GM13977 (cell line): ENCODE measurements at regions not wholly inside any gene's neighbourhood (a gene's known extent, or its start where the extent isn't known, plus 50 kb on each side); places are given as distances from the start of the nearest gene placed in this dataset.

Source experiments
- DNase-seq: peaks from one replicate; pipeline ENCODE4 v3.0.0; 2012; ENCODE audit warnings: low spot score
- in situ Hi-C: fragments of 300-500 bp; cut with MboI; formaldehyde crosslinking; loops from one replicate; pipeline ENCODE4 v1.12.0; 2022; ENCODE audit warnings: low sequenced_read_pairs, low pct_unique_long_range_greater_than_20kb, mixed read lengths, inconsistent platforms; ENCODE audit not compliant: unreplicated experiment
- TF ChIP-seq, protein P1 (sequence below): IDR thresholded peaks from 2 replicates; pipeline ENCODE4 v1.5.1; 2012; ENCODE audit warnings: mild to moderate bottlenecking, control low read depth; ENCODE audit not compliant: insufficient read depth; ENCODE audit errors: extremely low read depth, missing control alignments

DNA sequence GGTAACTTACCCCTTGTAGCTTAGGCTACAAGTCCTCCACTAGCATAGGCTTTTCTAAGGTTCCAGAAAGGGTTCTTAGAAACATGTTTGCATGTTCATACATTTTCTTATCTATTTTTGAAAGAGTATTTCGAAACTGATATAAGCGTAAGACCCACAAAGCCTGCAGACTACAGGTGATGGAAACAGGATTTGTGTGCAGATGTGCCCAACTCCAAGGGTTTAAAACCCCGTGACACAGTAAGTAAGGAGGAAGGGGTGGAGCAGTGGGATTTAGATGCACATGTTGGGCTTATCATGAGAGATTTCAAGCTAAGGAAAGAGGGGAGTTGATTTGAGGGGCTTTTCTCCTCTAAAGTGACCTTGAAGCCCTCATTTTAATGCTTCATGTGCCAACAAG lies 164.7 kb downstream of the LTN1 start:
- TF ChIP-seq, protein P1, sequence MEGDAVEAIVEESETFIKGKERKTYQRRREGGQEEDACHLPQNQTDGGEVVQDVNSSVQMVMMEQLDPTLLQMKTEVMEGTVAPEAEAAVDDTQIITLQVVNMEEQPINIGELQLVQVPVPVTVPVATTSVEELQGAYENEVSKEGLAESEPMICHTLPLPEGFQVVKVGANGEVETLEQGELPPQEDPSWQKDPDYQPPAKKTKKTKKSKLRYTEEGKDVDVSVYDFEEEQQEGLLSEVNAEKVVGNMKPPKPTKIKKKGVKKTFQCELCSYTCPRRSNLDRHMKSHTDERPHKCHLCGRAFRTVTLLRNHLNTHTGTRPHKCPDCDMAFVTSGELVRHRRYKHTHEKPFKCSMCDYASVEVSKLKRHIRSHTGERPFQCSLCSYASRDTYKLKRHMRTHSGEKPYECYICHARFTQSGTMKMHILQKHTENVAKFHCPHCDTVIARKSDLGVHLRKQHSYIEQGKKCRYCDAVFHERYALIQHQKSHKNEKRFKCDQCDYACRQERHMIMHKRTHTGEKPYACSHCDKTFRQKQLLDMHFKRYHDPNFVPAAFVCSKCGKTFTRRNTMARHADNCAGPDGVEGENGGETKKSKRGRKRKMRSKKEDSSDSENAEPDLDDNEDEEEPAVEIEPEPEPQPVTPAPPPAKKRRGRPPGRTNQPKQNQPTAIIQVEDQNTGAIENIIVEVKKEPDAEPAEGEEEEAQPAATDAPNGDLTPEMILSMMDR: no peak
- DNase-seq: no peak
- in situ Hi-C loops: no loop called here

DNA sequence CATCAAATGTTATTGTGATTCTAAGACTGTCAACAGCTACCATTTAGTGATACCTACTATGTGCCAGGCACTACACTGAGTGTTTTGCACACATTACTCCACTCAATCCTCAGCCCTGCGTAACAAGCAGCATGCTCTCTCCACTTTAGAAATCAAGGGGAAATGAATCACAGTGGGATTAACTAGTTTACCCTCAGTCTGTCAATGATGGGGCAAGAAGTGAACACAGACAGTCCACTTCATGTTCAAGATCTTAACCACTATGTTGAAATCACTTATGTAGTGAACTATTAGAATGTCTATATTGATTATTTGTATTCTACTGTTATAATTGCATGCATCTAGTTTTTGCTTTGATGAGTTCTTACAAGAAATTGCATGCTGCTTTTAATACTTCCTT lies 165.3 kb downstream of the LTN1 start:
- TF ChIP-seq, protein P1: no peak
- DNase-seq: no peak
- in situ Hi-C loops: no loop called here

DNA sequence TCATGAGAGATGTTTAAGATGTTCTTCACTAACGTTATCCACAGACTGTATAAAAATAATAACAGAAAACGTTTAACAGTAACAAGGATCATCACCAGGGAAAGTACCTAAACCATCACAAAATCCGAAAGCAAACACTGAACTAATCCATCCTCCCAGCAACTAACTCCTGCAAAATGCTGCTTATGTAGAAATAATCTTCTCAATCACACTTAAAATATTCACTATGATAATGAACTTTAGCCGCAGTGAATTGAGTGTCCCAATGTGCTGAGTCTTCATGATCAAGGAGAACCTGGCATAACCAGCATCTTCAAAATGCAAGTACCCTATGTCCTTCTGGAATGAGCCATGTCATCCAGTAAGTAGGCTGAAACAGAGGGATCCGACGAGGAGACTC lies 166.1 kb downstream of the LTN1 start:
- DNase-seq: no peak
- in situ Hi-C loops: no loop called here

DNA sequence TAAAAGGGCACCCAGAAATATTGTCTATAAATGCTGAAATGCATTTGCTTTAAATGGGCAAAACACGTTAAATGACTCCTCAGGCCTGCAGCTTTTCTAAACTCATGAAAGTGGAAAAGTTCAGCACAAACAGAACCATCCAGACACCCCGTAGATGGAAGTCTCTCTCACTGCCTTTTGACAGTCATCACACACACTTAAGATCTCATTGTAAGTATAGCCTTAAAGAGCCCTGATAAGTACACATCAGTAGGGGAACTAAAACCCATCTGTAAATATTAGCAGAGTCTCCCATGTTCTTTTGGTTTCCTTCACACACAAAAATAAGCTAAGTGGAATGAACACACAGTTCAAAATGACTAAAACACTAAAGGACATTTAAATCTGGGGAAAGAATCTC lies 166.7 kb downstream of the LTN1 start:
- TF ChIP-seq, protein P1: no peak
- in situ Hi-C loops: no loop called here
- DNase-seq: no peak

More for the DNA sequence above, 166.1 kb downstream of the LTN1 start:
- TF ChIP-seq, protein P1: no peak

DNA sequence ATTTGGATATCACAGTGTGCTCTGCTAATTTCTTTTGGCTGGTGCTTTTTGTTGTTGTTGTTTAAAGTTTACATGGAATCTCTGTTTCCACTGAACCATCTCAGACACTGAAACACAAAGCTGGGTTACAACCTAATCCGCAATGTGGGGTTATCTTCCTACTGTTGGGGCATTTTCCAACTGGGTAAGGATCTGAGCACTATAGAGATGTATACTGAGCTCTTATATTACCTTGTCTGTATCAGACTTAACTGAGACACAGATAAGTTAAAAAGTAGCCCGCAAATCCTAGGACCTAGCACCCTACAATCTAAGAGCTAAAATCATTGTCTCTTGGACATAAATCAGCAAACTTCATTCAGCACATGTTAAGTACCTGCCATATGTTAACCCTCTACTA lies 169.2 kb downstream of the LTN1 start:
- in situ Hi-C loops: no loop called here
- TF ChIP-seq, protein P1: no peak
- no peak for DNase-seq

DNA sequence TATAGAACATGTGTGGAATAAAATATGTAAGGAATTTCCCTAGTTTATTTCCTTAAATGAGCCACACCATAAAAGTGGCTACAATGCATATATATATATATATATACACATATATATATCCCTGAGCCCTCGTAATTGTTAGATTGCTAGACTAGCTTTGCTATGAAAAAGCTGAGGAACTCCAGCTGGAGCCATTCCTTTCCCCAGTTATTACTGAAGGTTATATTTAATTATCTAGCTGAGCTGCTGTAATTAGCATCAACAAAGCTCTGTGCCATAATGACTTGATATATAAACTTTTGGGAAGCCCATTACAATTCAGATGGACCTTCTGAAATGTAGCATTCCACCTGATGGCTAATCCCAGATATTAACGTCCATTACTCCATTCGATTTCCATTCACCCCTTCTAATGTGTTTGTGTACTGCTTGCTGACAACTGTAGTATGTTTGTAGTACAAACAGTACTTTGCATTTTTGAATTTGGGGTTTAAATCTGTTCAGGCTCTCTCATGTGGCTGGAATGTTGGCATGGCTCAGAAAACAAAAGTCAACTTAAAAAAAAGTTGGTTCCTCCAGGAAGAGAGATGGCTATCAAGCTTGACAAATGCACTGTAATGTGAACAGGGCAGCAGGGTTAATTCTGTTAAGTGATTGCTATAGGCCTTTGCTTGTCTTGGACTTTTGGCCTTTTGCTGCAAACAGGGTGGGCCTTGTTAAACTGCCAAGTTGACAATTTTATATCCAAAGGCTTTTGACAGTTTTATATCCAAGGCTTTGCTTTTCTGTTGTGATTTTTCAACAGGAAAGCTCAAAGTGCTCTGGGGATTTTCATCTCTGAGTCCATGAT lies 170.0 kb downstream of the LTN1 start:
- TF ChIP-seq, protein P1: no peak
- in situ Hi-C loops: no loop called here
- DNase-seq: no peak
